ENCODE measurements at regions not wholly inside any gene's neighbourhood (a gene's known extent, or its start where the extent isn't known, plus 50 kb on each side); places are given as distances from the start of the nearest gene placed in this dataset.

DNA sequence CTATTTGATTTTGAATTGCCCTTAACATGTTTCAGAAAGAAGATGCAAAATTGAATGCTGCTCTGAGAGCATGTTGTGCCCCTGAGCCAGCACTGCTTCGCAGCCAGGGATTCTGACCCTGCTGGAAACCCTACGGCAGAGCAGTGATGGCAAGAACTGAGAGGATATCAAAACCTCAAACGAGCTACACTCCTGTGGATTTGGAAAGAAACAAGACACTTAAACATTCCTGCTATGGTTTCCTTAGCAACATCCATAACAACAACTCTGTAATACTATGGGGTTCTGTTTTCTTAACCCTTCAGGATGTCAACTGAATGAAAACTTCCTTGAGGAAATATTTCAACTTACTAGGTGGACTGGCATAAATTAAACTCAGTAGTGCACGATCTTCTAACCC is 649.1 kb downstream of the NYAP2 start:
- TF ChIP-seq YY1 (IDR thresholded peaks at IDR 0.05; ENCODE audit: insufficient read depth, insufficient read length) (no peak), ZNF274 (IDR thresholded peaks at IDR 0.05; ENCODE audit: low read depth, low read length) (no peak), SUZ12 (IDR thresholded peaks at IDR 0.05; ENCODE audit: extremely low read depth, insufficient read depth, insufficient read length) (no peak)
